GM18909 (cell line): ENCODE measurements at regions not wholly inside any gene's neighbourhood (a gene's known extent, or its start where the extent isn't known, plus 50 kb on each side); places are given as distances from the start of the nearest gene placed in this dataset.

ENCODE experiments used
- ATAC-seq: cut with Tn5 transposase; IDR thresholded peaks from one replicate; pipeline ENCODE4 v1.9.1; 2021; ENCODE audit warnings: mild to moderate bottlenecking; ENCODE audit not compliant: unreplicated experiment, poor library complexity

DNA sequence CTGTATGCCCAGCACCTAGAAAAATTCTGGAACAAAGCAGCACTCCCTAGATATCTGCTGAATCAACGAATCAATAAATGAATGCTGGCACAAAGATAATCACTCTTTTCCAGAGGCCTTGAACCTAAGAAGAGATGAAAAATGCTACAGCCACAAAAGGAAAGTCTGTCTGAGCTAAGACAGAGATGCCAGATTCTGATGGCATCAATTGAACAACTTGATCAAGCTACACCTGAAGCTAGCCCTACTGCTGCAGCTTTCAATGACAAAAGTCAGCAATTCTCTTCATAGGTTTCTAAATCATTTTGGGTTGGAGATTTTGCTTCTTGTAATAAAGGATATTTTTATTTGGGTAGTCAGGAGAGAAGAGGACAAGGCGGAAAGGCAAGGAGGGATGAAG is 305.0 kb upstream of the SULF2 start:
- ATAC-seq = no peak

DNA sequence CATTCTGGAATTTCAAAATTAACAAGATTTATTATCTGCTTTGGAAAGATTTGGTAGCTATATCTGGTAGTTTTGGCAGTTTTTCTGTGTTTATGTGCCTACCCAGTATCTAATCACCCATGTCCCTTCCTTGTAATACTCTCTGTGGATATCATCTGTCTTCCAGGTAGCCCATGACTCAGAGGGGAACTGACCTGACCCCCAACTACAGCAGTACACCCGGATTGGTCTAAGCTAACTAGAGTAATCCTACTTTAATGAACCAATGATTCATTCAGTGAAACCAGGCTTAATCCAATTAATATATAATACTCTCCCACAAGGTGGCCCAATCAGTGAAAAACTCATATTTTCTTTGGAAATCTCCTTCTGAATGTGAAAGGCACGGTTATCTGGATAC is 295.3 kb upstream of the SULF2 start:
- ATAC-seq = no peak

DNA sequence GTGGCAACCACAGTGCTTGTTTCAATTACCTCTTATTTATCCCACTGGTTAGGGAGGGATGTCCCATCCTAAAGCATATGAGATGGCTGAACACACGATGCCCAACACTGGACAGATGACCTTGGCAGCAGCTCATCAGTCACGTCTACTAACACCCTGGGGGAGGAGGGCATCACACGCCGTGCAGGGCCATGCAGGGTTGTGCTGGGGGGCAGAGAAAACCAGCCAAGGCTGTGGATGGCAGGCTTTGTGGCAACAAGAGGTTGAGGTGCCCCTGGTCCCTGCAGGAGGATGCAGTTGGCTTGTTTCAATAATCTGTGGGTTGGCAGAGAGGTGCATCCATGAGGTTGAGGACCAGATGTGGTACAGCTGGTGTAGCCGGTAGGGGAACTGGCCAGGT is 293.7 kb upstream of the SULF2 start:
- ATAC-seq = no peak

DNA sequence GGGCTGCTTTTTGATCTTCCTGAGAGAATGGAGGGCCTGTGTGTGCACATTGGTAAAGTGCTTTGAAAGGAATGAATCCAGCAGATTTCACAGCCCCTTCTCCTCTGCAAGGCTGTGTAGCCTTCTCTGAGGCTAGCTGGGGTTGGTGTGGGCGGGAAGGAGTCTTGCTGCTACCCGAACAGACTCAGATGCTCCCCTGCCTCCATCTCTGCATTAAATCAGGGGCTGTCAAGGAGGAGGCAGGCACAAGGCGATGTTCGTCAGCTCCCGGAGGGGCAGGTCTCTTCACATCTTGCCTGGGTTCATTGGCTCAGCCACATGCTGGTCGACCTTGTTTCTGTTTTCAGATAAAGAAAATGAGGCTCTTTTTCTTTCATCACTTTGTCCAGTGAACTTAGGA is 291.5 kb upstream of the SULF2 start:
- ATAC-seq = no peak

DNA sequence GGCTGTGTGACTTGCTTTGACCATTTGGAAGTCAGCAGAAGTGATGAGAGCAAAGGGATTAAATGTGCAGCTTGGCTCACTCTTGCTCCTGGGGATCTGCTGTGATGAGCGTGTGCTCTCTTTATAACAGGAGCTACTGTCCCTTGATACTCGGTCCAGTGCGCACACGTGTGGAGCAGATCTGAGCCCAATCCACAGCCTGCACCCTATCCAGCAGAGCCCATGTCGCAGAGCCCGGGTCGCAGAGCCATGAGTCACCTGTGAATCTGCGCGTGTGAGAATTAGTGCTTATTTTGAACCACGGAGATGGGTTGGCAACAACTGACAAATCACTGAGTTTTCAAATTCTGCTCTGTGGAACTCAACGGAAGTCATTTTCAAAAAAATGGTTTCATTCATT is 291.0 kb upstream of the SULF2 start:
- no peak for ATAC-seq

DNA sequence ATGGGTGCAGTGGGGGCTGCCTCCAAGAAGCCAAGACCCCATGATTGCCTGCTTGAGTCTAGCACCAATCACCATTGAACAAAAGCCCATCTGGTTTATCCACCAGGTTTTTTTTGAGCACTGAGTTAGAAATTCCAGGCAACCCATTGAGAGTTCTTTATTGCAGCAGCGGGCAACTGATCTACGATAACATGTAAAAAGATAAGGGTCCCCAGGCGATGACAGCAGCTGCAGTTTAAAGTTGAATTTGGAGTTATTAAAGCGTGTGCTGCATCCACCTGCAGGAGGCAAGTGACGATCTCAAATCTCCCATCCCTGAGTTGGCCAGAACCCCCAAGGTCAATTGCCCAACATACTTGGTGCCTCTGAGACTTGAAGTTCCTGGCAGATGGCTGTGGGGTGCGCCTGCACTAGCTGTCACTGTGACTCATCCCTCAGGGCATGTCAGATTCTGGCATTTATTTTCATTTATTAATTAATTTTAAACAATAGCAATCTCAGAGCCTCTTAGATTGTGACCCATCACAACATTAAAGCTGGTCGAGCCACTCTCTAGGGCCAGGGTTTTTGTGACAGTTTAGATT is 290.4 kb upstream of the SULF2 start:
- ATAC-seq = no peak

DNA sequence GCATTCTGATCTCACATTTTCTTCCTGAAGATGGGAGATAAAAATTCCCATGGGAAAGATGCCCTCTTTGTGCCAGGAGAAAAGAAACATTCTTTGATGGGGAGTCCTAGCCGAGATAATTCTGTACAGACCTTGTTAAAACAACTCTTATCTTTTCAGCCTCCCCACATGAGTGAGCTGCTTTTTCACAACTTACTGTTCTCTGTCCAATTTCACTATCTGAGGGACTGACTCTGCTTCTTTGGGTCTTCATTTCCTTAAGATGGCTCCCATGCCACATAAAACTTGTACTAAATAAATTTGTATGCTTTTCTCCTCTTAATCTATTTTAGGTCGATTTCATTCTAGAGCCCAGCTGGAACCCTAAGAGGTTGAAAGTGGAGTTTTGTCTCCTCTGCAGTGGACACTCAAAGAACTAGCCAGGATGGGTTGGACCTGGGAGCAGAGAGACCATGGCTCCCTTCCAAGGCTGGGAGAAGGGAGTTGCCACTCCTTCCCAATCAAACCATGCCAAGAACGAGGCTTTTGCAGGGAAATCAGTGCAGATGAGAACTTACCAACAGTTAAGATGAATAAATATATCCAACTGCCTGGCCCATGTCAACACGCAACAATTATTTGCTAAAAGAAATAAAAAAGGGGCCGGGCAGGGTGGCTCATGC is 285.8 kb upstream of the SULF2 start:
- ATAC-seq = no peak

DNA sequence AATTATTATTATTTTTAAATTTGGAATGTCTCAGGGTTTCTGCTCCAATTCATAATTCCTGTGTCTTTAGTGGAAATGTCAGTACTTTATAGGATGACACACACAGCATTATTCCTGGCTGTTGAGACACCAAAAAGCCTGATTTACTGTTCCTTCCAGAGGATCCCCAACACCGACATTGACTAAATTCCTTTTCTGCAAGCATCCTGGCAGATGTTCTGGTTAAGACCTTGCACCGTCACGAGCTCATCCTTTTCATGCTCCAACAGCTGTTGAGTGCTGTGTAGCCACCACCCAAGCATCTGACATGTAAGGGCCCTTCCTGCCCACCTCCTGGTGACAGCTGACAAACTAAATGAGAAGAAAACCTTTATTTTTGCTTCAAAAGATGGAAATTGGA is 284.3 kb upstream of the SULF2 start:
- no peak for ATAC-seq

DNA sequence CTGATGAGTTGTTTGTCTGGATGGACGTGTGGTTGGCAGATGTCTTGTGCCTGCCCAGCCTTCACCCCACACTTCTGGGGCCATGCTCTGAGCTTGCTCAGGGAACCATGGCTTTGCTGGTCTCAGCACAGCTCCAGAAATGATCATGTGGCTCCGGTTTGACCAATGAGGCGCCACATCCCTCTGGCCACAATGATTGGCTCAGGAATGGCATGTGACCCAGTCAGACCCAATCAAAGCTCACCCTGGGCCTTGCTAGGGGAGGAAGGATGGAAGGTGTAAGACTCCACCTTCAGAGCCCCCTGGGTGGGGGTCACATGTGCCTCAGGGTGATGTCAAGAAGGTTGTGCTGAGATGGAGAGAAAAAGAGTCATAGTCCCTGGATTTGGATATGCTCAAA is 281.6 kb upstream of the SULF2 start:
- no peak for ATAC-seq

DNA sequence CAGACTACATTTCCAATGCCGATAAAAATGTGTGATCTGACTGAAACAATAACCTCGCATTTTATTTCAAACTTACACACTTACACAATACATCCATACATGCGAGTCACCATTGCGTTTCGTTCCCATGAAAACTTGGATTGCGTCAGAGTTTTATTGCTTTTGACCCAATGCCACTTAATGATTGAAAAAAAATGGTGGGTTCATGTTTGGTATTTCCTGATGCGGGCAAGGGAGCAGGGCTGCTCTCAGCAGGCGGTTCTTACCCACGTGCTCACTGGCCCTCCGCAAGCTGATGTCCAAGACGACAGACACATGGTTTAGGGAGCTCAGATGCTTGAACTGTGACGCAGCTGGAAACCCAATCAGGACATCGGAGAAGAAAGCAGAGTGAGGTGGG is 281.0 kb upstream of the SULF2 start:
- no peak for ATAC-seq

DNA sequence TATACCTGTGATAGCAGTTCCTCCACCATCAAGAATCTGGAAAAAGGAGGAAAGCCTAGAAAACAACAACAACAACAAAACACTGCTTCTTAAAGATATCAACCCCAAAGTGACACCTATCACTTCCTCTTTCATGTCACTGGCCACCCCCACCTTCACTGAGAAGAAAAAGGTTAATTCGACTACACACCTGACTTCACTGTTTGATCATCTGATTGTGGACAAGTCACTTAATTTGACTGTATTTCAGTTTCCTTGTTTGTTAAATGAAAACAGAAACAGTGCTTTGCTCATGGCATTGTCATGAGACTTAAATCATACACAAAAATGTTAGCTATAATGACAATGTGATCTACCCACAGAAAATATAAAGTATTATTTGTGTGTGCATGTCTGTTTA is 280.6 kb upstream of the SULF2 start:
- no peak for ATAC-seq

DNA sequence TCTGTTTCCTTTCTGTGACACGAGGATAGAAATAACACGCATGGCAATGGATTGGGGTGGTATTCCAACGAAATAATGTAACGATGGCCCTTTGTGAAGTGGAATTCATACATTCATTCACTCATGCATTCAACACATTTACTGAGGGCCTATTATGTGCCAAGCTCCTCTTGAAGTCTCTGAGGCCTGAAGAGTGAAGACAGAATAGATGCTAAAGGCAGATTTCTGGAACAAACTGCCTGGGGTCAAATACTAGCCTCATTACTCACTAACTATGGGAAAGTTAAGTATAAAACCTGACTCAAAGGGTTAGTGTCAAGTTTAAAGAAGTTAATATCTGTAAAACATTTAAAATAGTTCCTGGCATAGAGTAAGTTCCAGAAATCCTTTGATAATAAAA is 279.6 kb upstream of the SULF2 start:
- ATAC-seq = no peak

DNA sequence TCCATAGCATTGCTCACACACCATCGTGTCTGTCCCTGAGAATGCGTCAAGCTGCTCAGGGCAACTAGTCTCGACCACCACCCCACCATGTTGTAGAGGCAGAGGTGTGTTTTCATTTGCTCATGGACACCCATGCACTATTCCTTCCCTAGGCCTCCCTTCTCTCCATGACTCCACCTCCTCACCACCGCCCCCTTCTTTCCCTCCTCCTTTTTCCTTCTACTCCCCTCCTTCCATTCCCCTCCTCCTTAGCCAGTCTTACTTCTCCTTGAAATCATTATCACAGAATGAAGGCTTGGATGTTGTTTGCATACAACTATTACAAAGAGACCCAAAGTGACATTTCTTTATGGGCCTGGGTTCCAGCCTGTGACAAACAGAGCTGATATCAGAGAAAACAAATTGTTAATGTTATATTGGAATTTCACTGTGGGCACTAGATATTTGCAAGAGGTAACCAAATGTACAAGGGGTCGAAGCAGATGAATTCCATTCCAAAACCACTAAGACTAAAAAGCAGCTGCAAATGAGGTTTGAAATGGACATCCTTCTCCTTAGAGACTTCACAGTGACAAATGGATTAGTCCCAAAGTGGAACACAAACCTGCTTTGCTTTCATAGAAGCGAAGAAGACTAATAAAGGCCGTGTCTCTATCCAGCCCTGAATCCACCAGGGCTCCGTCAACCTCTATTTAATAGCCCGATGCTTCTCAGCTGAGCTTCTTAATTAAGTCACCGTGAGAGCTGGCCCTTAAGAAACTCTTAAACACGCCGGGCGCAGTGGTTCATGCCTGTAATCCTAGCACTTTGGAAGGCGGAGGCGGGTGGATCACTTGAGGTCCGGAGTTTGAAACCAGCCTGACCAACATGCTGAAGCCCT is 275.8 kb upstream of the SULF2 start:
- ATAC-seq = no peak

DNA sequence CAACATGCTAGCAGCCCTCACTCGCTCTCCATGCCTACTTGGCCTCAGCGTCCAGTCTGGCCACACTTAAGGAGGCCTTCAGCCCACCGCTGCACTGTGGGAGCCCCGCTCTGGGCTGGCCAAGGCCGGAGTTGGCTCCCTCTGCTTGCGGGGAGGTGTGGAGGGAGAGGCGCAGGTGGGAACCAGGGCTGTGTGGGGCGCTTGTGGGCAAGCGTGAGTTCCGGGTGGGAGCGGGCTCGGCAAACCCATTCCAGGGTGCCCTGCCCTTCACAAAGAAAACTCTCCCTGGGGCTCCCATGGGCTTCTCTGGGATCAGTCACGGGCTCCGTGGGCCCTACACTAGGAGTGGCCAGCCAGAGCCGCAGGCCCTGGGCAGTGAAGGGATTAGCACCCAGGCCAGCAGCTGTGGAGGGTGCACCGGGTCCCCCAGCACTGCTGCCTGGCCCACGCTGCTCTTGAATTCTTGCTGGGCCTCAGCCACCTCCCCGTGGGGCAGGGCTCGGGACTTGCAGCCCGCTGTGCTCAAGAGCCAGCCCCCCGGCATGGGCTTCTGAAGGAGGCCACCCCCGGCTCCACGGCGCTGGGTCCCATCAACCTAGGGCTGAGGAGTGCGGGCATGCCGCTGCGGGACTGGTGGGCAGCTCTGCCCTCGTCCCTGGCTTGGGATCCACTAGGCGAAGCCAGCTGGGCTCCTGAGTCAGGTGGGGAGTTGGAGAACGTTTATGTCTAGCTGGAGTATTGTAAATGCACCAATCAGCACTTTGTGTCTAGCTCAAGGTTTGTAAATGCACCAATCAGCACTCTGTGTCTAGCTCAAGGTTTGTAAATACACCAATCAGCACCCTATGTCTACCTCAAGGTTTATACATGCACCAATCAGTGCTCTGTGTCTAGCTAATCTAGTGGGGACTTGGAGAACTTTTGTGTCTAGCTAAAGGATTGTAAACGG is 273.6 kb upstream of the SULF2 start:
- ATAC-seq = no peak

DNA sequence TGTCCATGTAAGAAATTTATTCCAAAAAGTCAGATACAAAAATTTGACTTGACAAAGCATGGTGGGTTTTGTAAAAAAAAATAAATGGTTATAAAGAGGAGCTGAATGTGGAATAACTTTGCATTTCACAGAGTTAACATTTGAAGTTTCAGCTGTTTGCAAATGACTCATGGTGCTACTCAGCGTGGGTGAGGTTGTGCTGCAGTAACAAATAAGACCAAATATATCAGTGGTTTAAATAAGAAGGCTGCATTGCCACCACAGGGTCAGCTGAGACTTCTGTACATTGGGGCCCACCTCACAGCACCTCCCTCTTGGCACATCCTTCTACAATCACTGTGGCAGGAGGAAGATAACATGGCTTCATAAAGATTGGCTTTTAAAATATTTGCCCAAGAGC is 272.5 kb upstream of the SULF2 start:
- ATAC-seq = no peak

DNA sequence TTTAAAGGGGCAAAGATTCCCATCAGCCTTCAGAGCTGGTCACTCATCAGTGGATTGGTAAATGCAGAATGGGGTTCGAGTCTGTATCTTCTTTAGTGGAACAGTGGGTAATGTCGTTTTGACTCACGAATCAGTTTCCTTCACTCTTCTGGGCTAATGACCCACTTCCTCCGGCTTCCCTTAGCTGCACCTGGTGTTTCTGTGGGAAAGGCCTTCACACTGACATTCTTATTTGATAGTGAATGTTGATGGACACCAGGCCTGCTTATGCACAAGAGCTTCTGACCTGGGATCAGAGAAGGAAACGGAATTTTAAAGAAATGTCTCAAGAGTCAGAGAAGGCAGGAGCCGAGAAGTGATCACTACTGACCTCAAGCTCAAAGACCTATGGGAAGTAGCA is 272.0 kb upstream of the SULF2 start:
- no peak for ATAC-seq

DNA sequence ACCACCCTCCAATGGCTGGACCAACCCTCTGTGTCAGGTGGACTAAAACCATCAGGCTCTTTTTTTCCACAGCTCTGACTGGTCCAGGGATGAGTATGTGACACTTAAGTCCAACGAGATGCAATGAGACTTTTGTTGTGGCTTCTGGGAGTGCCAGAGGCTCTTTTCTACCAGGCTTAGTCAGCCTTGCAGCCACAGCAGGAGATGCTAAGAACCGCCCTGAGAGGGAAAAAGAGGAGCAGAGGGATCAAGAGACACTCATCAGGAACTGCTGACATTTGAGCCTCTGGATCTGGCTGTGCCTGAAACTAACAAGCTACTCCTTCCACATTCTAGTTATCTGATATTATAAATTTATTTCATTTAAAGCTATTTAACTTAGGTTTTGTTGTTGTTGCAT is 270.9 kb upstream of the SULF2 start:
- ATAC-seq = no peak

DNA sequence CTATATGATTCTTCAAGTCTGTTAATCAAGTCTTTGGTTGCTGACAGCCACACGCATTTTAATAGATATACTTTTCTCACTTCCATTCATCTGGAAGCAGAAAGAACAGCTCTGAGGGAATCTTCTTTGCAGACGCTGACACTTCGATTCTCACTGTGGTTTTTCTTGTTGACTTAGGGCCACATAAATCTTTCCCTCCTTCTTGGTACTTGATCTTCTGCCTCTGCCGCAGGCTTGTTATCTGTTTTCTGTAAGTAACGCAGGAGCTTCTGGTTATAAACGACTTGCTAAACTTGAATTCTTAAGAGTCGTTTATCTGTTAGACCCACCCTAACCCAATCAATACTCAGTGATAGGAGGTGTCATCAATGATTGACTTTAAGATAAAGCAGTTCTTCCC is 268.8 kb upstream of the SULF2 start:
- no peak for ATAC-seq

DNA sequence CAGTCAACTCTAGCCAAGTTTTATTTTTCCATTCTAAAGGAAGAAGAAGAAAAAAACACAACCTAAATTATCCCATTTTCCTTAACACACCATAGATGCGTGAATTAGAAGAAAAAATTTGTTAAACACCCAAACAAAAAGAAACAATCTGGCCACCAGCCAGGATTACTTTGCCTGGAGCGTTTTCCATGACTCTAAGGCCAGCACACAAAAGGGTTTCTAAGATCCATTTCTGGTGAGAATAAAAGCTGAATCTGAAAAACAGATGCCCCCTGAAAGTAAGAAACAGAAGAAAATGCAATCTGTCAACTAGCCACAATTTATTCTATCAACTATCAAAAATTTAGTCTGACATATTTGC is 267.2 kb upstream of the SULF2 start:
- no peak for ATAC-seq

DNA sequence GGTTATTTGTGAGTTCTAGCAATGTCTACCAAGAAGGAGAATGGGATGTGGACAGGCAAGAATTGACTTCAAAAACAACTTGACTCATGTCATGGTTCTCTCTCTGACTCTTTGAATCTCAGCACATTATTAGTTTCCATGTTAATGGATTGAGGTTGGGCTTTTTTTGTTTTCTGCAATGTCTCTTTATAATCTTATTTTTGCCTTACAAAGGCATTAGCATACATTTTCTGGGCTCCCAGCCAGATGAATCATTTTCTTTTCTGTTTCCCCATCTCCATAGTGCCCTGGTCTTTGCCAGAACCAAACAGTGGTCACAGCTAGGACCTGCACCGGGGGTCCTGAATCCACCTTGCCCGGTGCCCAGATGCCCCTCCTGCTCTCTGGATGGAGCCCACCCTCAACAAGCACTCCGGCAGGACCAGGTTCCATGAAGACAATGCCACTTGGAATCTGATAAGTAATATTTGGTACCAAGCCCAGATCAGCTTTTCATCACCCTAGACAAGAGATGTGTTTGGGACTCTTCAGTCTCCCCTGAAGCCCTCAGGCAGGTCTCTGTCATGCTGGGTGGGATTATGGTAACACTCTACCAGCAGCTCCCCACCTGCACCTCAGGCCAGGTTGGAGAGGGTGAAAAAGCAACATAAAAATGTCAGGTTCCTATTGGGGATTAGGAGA is 266.7 kb upstream of the SULF2 start:
- no peak for ATAC-seq
